MCF 10A (cell line): ENCODE measurements at regions not wholly inside any gene's neighbourhood (a gene's known extent, or its start where the extent isn't known, plus 50 kb on each side); places are given as distances from the start of the nearest gene placed in this dataset.

ENCODE experiments used
- BruUV-seq: library from RNA; stranded (reverse); fragments of 400-500 nt; replicated peaks from 2 replicates; lab custom pipeline; 2021; lab: Mats Ljungman, UMichigan
- CTCF ChIA-PET: fragments of 300-600 bp; sonication (Branson Sonifier 250); formaldehyde crosslinking; extraction: SDS; loops from one replicate; lab custom pipeline; 2021; ENCODE audit warnings: antibody characterized with exemption, inconsistent platforms; lab: Yijun Ruan, JAX
- POLR2A ChIA-PET: fragments of 300-600, 350-650 bp; sonication (Branson Sonifier 250); formaldehyde crosslinking; extraction: SDS; loops from one replicate; lab custom pipeline; 2020; ENCODE audit warnings: antibody characterized with exemption, inconsistent platforms; lab: Yijun Ruan, JAX
- DNase-seq: peaks from one replicate; pipeline ENCODE4 v3.0.0-alpha.2; 2018; ENCODE audit not compliant: unreplicated experiment
- H3K27ac Mint-ChIP-seq: one replicate; pipeline ENCODE4 v1.8.0; 2022; ENCODE audit warnings: mild to moderate bottlenecking, low read depth, mixed read lengths; ENCODE audit not compliant: unreplicated experiment
- H3K27me3 Mint-ChIP-seq: one replicate; pipeline ENCODE4 v1.8.0; 2022; ENCODE audit warnings: mixed read lengths; ENCODE audit not compliant: insufficient read depth, unreplicated experiment
- H3K36me3 Mint-ChIP-seq: one replicate; pipeline ENCODE4 v1.8.0; 2022; ENCODE audit warnings: mild to moderate bottlenecking, moderate library complexity, mixed read lengths; ENCODE audit not compliant: insufficient read depth, unreplicated experiment
- H3K4me1 Mint-ChIP-seq: one replicate; pipeline ENCODE4 v1.8.0; 2022; ENCODE audit warnings: mixed read lengths; ENCODE audit not compliant: insufficient read depth, unreplicated experiment
- H3K4me3 Mint-ChIP-seq: one replicate; pipeline ENCODE4 v1.8.0; 2022; ENCODE audit warnings: mild to moderate bottlenecking, moderate library complexity, mixed read lengths; ENCODE audit not compliant: unreplicated experiment
- H3K9me3 Mint-ChIP-seq: one replicate; pipeline ENCODE4 v1.8.0; 2022; ENCODE audit warnings: mixed read lengths; ENCODE audit not compliant: unreplicated experiment
- CTCF ChIP-seq: fragments of 200-600 bp; IDR thresholded peaks from one replicate; pipeline ENCODE4 v1.8.0; 2022; ENCODE audit warnings: antibody characterized with exemption, mild to moderate bottlenecking; ENCODE audit not compliant: unreplicated experiment
- intact Hi-C: fragments of 100-400 bp; cut with micrococcal nuclease; formaldehyde crosslinking; loops from 2 replicates; pipeline ENCODE4 v1.14.1; 2022

GRCh38 chr11:96925862-96926261, 536.0 kb downstream of the JRKL start:
- ChIA-PET CTCF (interaction anchor here (1.0 kb wide), 1 partner anchor 462 kb away, joined by 3 read pairs; no protein-coding TSS in a partner anchor), POLR2A (no interaction called here)
- no peaks in the 10 kb centered on the region for H3K9me3 Mint-ChIP-seq
- peaks cover 17% of the 10 kb centered on the region for H3K27me3 Mint-ChIP-seq
- no peak overlapping the region for H3K4me3 Mint-ChIP-seq
- no peak for TF ChIP-seq CTCF
- H3K36me3 Mint-ChIP-seq = no peaks in the 10 kb centered on the region
- DNase-seq = no peak
- no peak overlapping the region for H3K27ac Mint-ChIP-seq
- intact Hi-C loops = no loop called here
- H3K4me1 Mint-ChIP-seq = no peaks in the 10 kb centered on the region
- BruUV-seq = no TSS peak

- ChIA-PET POLR2A (no interaction called here), CTCF (no interaction called here)
- Mint-ChIP-seq H3K4me3 (no peak overlapping the region), H3K36me3 (no peaks in the 10 kb centered on the region), H3K27me3 (peaks cover 20% of the 10 kb centered on the region), H3K4me1 (no peaks in the 10 kb centered on the region), H3K9me3 (no peaks in the 10 kb centered on the region), H3K27ac (no peak overlapping the region)
- DNase-seq = no peak
- intact Hi-C loops = no loop called here
- TF ChIP-seq CTCF = no peak
- no TSS peak for BruUV-seq
These were observed 550.4 kb downstream of the JRKL start for GRCh38 chr11:96940227-96940626.

GRCh38 chr11:96942855-96943254, 553.0 kb downstream of the JRKL start:
- CTCF ChIA-PET = interaction anchor here (0.6 kb wide), 1 partner anchor 691 kb away, joined by 5 read pairs; no protein-coding TSS in a partner anchor
- H3K4me3 Mint-ChIP-seq = no peak overlapping the region
- peaks cover 41% of the 10 kb centered on the region for H3K27me3 Mint-ChIP-seq
- POLR2A ChIA-PET = no interaction called here
- no peaks in the 10 kb centered on the region for H3K9me3 Mint-ChIP-seq
- no peak overlapping the region for H3K27ac Mint-ChIP-seq
- H3K36me3 Mint-ChIP-seq = no peaks in the 10 kb centered on the region
- H3K4me1 Mint-ChIP-seq = no peaks in the 10 kb centered on the region
- no peak for TF ChIP-seq CTCF
- DNase-seq = no peak
- intact Hi-C loops = no loop called here
- no TSS peak for BruUV-seq

- no peak overlapping the region for H3K27ac Mint-ChIP-seq
- peaks cover 41% of the 10 kb centered on the region for H3K27me3 Mint-ChIP-seq
- intact Hi-C loops = no loop called here
- no peaks in the 10 kb centered on the region for H3K9me3 Mint-ChIP-seq
- CTCF ChIA-PET = interaction anchor here (0.7 to 1.0 kb wide), 2 partner anchors 478 to 1266 kb away, joined by 3 read pairs; no protein-coding TSS in a partner anchor
- H3K36me3 Mint-ChIP-seq = no peaks in the 10 kb centered on the region
- DNase-seq = no peak
- TF ChIP-seq CTCF = no peak
- POLR2A ChIA-PET = no interaction called here
- no TSS peak for BruUV-seq
- H3K4me3 Mint-ChIP-seq = no peak overlapping the region
- no peaks in the 10 kb centered on the region for H3K4me1 Mint-ChIP-seq
These were observed 554.2 kb downstream of the JRKL start for GRCh38 chr11:96943970-96944369.
